ENCODE measurements at regions not wholly inside any gene's neighbourhood (a gene's known extent, or its start where the extent isn't known, plus 50 kb on each side); places are given as distances from the start of the nearest gene placed in this dataset.

GRCh38 chr3:23655749-23656148, 150.0 kb upstream of the UBE2E1 start:
- dilution Hi-C loops (cut with MboI; ENCODE audit: extremely low pct_ligation_motif_present, low sequenced_read_pairs), result no loop called here
- H3K4me2 ChIP-seq (ENCODE audit: insufficient read depth, low read length), result no peak overlapping the region
- ChIA-PET POLR2A (no interaction called here), CTCF (interaction anchor here (1.2 kb wide), 1 partner anchor 106 kb away, joined by 4 read pairs; no protein-coding TSS in a partner anchor)
- H4K20me1 ChIP-seq (replicated peaks; ENCODE audit: control insufficient read depth, extremely low read depth, insufficient read depth, low read length), result no peaks in the 10 kb centered on the region
- no peak for TF ChIP-seq POLR2A (IDR thresholded peaks at IDR 0.05; ENCODE audit: low read depth, low read length)
- no peak overlapping the region for H3K4me3 ChIP-seq (replicated peaks in 1 of 3; ENCODE audit: insufficient read depth in 1 of 3, low read depth in 1 of 3, low read length in 3 of 3)
- intact Hi-C loops (cut with micrococcal nuclease), result no loop called here
- no peaks in the 10 kb centered on the region for H3K27me3 ChIP-seq (ENCODE audit: control insufficient read depth in 2 of 2, insufficient read depth in 2 of 2, low read length in 2 of 2)
- peaks cover 3% of the 10 kb centered on the region for H3K4me1 ChIP-seq (ENCODE audit: control insufficient read depth, extremely low read depth, insufficient read depth, low read length)
- H2AFZ ChIP-seq (ENCODE audit: low read depth, low read length), result no peak overlapping the region
- no peak overlapping the region for H3K27ac ChIP-seq (ENCODE audit: insufficient read depth, low read depth, low read length)
- FAIRE-seq (no peak), DNase-seq (ENCODE audit: low read depth, low spot score) (no peak)
- H3K9me1 ChIP-seq (replicated peaks; ENCODE audit: control insufficient read depth, extremely low read depth, insufficient read depth, low read length), result no peaks in the 10 kb centered on the region
- no peaks in the 10 kb centered on the region for H3K79me2 ChIP-seq (ENCODE audit: control insufficient read depth, insufficient read depth, low read length)
- BruUV-seq (replicated peaks), result no TSS peak
- H3K36me3 ChIP-seq (ENCODE audit: control insufficient read depth in 2 of 2, extremely low read depth in 1 of 2, insufficient read depth in 2 of 2, low read length in 2 of 2), result no peaks in the 10 kb centered on the region
- H3K9me3 ChIP-seq (replicated peaks; ENCODE audit: control insufficient read depth, insufficient read depth, low read length), result no peaks in the 10 kb centered on the region
- no peak overlapping the region for H3K9ac ChIP-seq (replicated peaks; ENCODE audit: extremely low read depth, insufficient read depth, low read length)

DNA sequence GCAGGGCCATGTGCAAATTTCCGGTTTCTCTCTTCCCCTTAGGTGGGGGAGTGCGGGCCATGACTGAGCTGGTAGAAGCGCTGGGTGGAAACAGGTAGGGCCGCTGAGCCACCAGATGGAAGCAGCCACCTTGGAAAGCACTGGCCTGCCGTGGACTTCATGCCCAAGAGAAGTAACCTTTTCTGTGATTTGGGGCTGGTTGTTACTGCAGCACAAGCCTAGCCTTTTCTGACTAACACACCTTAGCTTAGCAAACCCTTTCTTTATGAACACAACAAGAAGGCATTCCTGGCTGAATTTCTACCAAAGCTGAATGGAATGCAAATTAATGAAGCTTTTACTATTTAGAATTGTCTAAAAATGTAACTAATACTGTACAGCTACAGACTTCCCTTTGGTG, 149.6 kb upstream of the UBE2E1 start:
- intact Hi-C loops (cut with micrococcal nuclease) (no loop called here), dilution Hi-C loops (cut with MboI; ENCODE audit: extremely low pct_ligation_motif_present, low sequenced_read_pairs) (no loop called here)
- Histone ChIP-seq H3K27ac (ENCODE audit: insufficient read depth, low read depth, low read length) (no peak overlapping the region), H3K27me3 (ENCODE audit: control insufficient read depth in 2 of 2, insufficient read depth in 2 of 2, low read length in 2 of 2) (no peaks in the 10 kb centered on the region), H3K4me3 (replicated peaks in 1 of 3; ENCODE audit: insufficient read depth in 1 of 3, low read depth in 1 of 3, low read length in 3 of 3) (no peak overlapping the region), H2AFZ (ENCODE audit: low read depth, low read length) (no peak overlapping the region), H3K9me1 (replicated peaks; ENCODE audit: control insufficient read depth, extremely low read depth, insufficient read depth, low read length) (no peaks in the 10 kb centered on the region), H4K20me1 (replicated peaks; ENCODE audit: control insufficient read depth, extremely low read depth, insufficient read depth, low read length) (no peaks in the 10 kb centered on the region), H3K36me3 (ENCODE audit: control insufficient read depth in 2 of 2, extremely low read depth in 1 of 2, insufficient read depth in 2 of 2, low read length in 2 of 2) (no peaks in the 10 kb centered on the region), H3K9ac (replicated peaks; ENCODE audit: extremely low read depth, insufficient read depth, low read length) (no peak overlapping the region), H3K9me3 (replicated peaks; ENCODE audit: control insufficient read depth, insufficient read depth, low read length) (no peaks in the 10 kb centered on the region), H3K79me2 (ENCODE audit: control insufficient read depth, insufficient read depth, low read length) (no peaks in the 10 kb centered on the region), H3K4me2 (ENCODE audit: insufficient read depth, low read length) (no peak overlapping the region), H3K4me1 (ENCODE audit: control insufficient read depth, extremely low read depth, insufficient read depth, low read length) (no peaks in the 10 kb centered on the region)
- DNase-seq (ENCODE audit: low read depth, low spot score) (no peak), FAIRE-seq (no peak)
- POLR2A ChIA-PET, result no interaction called here
- CTCF ChIA-PET, result interaction anchor here (1.0 kb wide), 1 partner anchor 39 kb away, joined by 3 read pairs; no protein-coding TSS in a partner anchor
- TF ChIP-seq, protein P1, sequence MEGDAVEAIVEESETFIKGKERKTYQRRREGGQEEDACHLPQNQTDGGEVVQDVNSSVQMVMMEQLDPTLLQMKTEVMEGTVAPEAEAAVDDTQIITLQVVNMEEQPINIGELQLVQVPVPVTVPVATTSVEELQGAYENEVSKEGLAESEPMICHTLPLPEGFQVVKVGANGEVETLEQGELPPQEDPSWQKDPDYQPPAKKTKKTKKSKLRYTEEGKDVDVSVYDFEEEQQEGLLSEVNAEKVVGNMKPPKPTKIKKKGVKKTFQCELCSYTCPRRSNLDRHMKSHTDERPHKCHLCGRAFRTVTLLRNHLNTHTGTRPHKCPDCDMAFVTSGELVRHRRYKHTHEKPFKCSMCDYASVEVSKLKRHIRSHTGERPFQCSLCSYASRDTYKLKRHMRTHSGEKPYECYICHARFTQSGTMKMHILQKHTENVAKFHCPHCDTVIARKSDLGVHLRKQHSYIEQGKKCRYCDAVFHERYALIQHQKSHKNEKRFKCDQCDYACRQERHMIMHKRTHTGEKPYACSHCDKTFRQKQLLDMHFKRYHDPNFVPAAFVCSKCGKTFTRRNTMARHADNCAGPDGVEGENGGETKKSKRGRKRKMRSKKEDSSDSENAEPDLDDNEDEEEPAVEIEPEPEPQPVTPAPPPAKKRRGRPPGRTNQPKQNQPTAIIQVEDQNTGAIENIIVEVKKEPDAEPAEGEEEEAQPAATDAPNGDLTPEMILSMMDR (IDR thresholded peaks at IDR 0.05; ENCODE audit: extremely low read depth in 1 of 2, insufficient read depth in 1 of 2, low read depth in 1 of 2, low read length in 2 of 2), result no peak
- TF ChIP-seq GATA2 (IDR thresholded peaks at IDR 0.05; ENCODE audit: insufficient read depth, insufficient read length, low read depth, low read length) (no peak), MYC (IDR thresholded peaks at IDR 0.05; ENCODE audit: low read depth, low read length) (no peak), FOS (IDR thresholded peaks at IDR 0.05; ENCODE audit: borderline replicate concordance, insufficient read depth, low read length) (no peak), POLR2AphosphoS5 (IDR thresholded peaks at IDR 0.05; ENCODE audit: insufficient read depth, low read depth, low read length) (no peak)
- TF ChIP-seq, protein P2, sequence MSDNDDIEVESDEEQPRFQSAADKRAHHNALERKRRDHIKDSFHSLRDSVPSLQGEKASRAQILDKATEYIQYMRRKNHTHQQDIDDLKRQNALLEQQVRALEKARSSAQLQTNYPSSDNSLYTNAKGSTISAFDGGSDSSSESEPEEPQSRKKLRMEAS (IDR thresholded peaks at IDR 0.05; ENCODE audit: insufficient read depth, insufficient read length), result no peak
- BruUV-seq (replicated peaks), result no TSS peak

Measured in endothelial cell of umbilical vein (primary cell).